Endometrium (tissue), 2 donors: ENCODE measurements at regions not wholly inside any gene's neighbourhood (a gene's known extent, or its start where the extent isn't known, plus 50 kb on each side); places are given as distances from the start of the nearest gene placed in this dataset.

Source experiments
- FAIRE-seq: peaks from 2 replicates; lab custom pipeline; 2012; peaks lifted over from hg19 to GRCh38; lab: Jason Lieb, UNC
- donor health status: control.
- donor health status: control.

- no peak for FAIRE-seq
Observed at GRCh38 chr5:123755653-123756317, 243.8 kb downstream of the CSNK1G3 start.

GRCh38 chr5:123754908-123755307 lies 242.9 kb downstream of the CSNK1G3 start:
- no peak for FAIRE-seq

GRCh38 chr5:123753937-123754891 lies 242.2 kb downstream of the CSNK1G3 start:
- FAIRE-seq = no peak

DNA sequence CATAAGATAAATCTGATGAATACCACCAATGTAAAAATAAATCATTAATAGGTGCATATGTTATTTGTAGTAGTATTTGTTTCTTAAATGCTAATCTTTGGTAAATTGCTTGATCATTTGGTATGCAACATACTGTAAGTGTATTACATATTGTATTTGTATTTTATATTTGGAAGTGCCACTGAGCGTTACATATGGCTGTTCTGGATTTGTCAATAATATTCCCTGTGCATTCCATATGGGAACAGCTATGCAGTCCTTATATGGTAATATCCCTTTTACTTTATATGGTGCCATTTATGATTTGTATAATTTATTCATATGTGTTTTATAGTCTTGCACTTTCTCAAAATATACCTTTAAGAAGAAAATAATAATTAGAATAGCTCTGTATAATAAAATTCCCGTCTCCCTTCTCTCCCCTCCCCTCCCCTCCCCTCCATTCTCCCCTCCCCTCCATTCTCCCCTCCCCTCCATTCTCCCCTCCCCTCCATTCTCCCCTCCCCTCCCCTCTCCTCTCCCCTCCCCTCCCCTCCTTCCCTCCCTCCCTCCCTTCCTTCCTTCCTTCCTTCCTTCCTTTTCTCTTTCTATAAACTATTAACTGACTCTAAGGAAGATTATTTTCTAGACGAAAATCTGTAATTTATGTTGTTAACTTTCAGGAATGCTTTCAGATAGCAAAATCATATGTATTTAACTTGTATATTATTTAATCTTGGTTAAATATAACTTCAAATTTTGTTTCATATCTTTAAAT lies 241.4 kb downstream of the CSNK1G3 start:
- FAIRE-seq = no peak

- FAIRE-seq = peak; percentile 84
Observed at GRCh38 chr5:123752552-123753179, 240.7 kb downstream of the CSNK1G3 start.

GRCh38 chr5:123751670-123752069 lies 239.7 kb downstream of the CSNK1G3 start:
- FAIRE-seq = no peak

DNA sequence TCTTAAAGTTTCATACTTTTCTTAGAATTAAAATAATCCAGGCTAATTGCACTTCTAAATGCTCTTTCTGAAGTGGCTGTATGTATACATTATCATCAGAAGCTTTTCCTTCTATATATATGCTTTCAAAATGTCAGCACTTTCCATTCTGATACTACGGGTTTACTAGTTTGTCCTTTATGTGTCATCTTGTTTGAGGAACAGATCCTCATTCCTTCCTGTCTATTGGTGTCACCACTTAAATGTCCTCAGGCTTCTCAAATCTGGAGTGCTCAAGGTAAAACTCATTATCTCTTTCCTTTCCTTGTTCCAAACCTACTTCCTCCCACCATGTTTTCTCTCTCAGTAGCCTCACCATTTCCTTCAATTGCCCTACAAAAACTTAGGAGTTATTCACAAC lies 236.3 kb downstream of the CSNK1G3 start:
- no peak for FAIRE-seq

- FAIRE-seq = no peak
Observed at GRCh38 chr5:123746683-123747360, 234.8 kb downstream of the CSNK1G3 start.

DNA sequence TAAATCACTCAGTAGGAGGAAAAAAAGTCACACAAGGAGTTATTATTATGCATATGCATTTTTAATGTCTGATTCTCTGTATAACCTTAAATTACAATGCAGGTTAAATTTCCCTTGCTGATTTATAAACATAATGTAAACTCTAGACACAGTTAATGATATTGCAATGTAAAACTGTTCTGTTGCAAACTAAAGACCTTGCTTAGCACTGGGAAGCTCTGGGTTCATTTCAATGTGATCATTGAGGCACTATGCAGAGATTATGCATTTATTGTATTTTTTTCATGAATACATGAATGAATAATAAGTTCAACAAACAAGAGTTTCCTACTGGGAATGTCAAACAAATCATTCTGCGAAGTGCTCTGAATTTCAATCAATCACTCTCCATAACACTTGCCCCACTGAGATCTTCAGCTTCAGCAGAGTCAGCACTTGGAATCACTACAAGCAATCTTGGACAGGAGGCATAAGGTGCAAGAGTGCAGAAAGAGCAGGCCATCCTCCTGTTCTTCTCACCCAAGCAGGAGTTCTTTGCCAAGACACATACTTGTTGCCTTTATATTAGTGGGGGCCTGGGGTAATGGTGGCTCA lies 232.1 kb downstream of the CSNK1G3 start:
- no peak for FAIRE-seq

GRCh38 chr5:123735384-123735783 lies 223.4 kb downstream of the CSNK1G3 start:
- FAIRE-seq = no peak

- no peak for FAIRE-seq
Observed at GRCh38 chr5:123732257-123732656, 220.3 kb downstream of the CSNK1G3 start.

GRCh38 chr5:123722451-123722850 lies 210.5 kb downstream of the CSNK1G3 start:
- FAIRE-seq = no peak

GRCh38 chr5:123721675-123722276 lies 209.8 kb downstream of the CSNK1G3 start:
- FAIRE-seq = no peak

DNA sequence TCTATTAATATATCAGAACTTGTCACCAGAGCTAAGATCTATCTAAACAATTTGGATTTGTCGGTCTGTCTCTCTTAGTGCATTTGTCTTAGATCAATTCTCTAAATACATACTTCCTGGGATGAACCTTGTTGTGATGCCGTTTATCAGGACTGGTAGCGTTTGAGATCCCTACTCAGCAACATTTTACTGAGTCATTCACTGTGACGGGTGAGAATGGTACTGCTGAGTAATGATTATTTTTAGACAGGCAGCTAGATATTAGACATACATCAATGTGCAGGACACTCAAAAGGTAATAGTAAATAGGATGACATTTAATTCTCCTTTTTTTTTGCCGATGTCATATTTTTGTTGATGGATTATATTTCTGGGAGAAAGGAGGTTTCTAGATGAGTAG lies 209.0 kb downstream of the CSNK1G3 start:
- no peak for FAIRE-seq

GRCh38 chr5:123720339-123720738 lies 208.4 kb downstream of the CSNK1G3 start:
- no peak for FAIRE-seq

- FAIRE-seq = no peak
Observed at GRCh38 chr5:123719004-123719403, 207.0 kb downstream of the CSNK1G3 start.

GRCh38 chr5:123718238-123718637 lies 206.3 kb downstream of the CSNK1G3 start:
- FAIRE-seq = no peak

- no peak for FAIRE-seq
Observed at GRCh38 chr5:123717139-123717538, 205.2 kb downstream of the CSNK1G3 start.

DNA sequence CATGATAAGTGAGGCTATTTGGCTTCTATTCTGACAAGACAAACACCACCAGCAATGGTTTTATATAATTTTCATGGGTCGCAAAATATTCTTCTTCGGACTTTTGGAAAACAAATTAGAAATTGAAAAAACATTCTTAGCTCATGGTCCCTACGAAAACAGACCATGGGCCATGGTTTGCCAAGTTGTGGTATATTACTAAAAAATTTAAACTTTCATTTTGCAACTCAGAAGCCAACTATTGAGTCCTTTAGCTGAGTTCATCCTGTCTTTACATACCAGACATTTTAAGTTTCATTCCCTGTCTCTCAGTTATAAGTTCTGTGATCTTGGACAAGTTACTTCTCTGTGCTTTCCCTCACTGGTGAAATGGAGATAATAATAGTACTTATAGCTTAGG lies 198.1 kb downstream of the CSNK1G3 start:
- FAIRE-seq = no peak

DNA sequence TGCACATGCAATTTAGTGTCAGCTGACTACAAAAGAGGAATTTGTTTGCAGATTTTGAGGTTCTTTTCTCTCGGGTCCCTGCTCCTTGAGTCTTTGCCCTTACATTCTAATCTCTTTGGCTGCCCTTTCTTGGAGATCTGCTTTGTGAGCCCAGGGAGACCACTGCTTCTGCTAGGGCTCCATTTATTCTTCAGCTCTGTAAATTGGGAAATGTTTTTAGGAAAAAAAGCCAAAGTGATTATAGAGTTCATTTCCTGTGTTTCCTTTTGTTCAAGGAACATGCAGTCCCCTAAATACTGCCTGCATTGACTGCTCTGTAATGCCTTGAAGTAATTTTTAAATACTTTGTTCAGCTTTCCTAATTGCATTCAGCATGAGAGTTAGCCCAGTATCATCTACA lies 197.4 kb downstream of the CSNK1G3 start:
- FAIRE-seq = no peak
